H1 (cell line): ENCODE measurements at regions not wholly inside any gene's neighbourhood (a gene's known extent, or its start where the extent isn't known, plus 50 kb on each side); places are given as distances from the start of the nearest gene placed in this dataset.

Experiments
- CTCF ChIA-PET: fragments of 300-600 bp; sonication (Branson Sonifier 250); formaldehyde crosslinking; loops from one replicate; lab custom pipeline; 2021; ENCODE audit not compliant: partially characterized antibody; lab: Charles Lee
- POLR2A ChIA-PET: fragments of 300-600 bp; sonication (Branson Sonifier 250); formaldehyde crosslinking; loops from one replicate; lab custom pipeline; 2021; ENCODE audit warnings: inconsistent platforms; ENCODE audit not compliant: partially characterized antibody; lab: Charles Lee
- DNase-seq, 2 experiments: peaks; one replicate each; pipeline versions ENCODE4 v3.0.0 to v3.0.0-alpha.2; 2010 to 2022; ENCODE audit warnings: low spot score in 2 of 2, low read depth in 1 of 2, mixed read lengths in 1 of 2
- FAIRE-seq: peaks from 2 replicates; lab custom pipeline; 2011; peaks lifted over from hg19 to GRCh38; lab: Jason Lieb, UNC
- H2AFZ ChIP-seq: 2 replicates; pipeline ENCODE4 v1.8.1; 2012; ENCODE audit warnings: low read length, inconsistent platforms
- H2AK5ac ChIP-seq: 2 replicates; pipeline ENCODE4 v1.6.1; 2013; ENCODE audit warnings: low read depth, low read length
- H2BK120ac ChIP-seq: replicated peaks from 2 replicates; pipeline ENCODE3; 2013; ENCODE audit warnings: low read depth, low read length, inconsistent platforms
- H2BK12ac ChIP-seq: 2 replicates; pipeline ENCODE4 v1.6.1; 2013; ENCODE audit warnings: low read depth, low read length
- H2BK15ac ChIP-seq: 2 replicates; pipeline ENCODE4 v1.6.1; 2013; ENCODE audit warnings: low read length
- H2BK20ac ChIP-seq: 2 replicates; pipeline ENCODE4 v1.6.1; 2013; ENCODE audit warnings: low read length
- H2BK5ac ChIP-seq: 2 replicates; pipeline ENCODE4 v1.6.1; 2013; ENCODE audit warnings: low read depth, low read length
- H3K14ac ChIP-seq: 2 replicates; pipeline ENCODE4 v1.6.1; 2013; ENCODE audit warnings: inconsistent platforms; ENCODE audit not compliant: insufficient read length
- H3K18ac ChIP-seq: 2 replicates; pipeline ENCODE4 v1.6.1; 2013; ENCODE audit warnings: low read length; ENCODE audit errors: extremely low read depth
- H3K23ac ChIP-seq: 2 replicates; pipeline ENCODE4 v1.6.1; 2013; ENCODE audit warnings: inconsistent platforms; ENCODE audit not compliant: insufficient read length
- H3K23me2 ChIP-seq: 2 replicates; pipeline ENCODE4 v1.6.1; 2013; ENCODE audit warnings: low read depth, low read length
- H3K27ac ChIP-seq: 2 replicates; pipeline ENCODE4 v1.6.1; 2011; ENCODE audit warnings: low read depth, low read length, inconsistent platforms
- H3K27me3 ChIP-seq, 4 experiments: replicated peaks in 1 of 4; 1 replicate in 1 of 4; 2 replicates in 3 of 4; pipeline versions ENCODE4 v1.6.1 to v1.8.1; 2011 to 2013; ENCODE audit warnings: low read length in 3 of 4, mild to moderate bottlenecking in 3 of 4, inconsistent platforms in 2 of 4, mixed read lengths in 2 of 4, moderate library complexity in 1 of 4; ENCODE audit not compliant: control insufficient read depth in 3 of 4, insufficient read depth in 3 of 4; ENCODE audit errors: extremely low read depth in 1 of 4
- H3K36me3 ChIP-seq, 4 experiments: 2 replicates each; pipeline versions ENCODE4 v1.6.1 to v1.8.1; 2011 to 2013; ENCODE audit warnings: mild to moderate bottlenecking in 4 of 4, low read length in 3 of 4, moderate library complexity in 2 of 4, control low read depth in 1 of 4, inconsistent platforms in 1 of 4; ENCODE audit not compliant: insufficient read depth in 4 of 4, control insufficient read depth in 2 of 4
- H3K4ac ChIP-seq: replicated peaks from 2 replicates; pipeline ENCODE3; 2013; ENCODE audit warnings: low read length, low read depth, mixed read lengths, inconsistent platforms; ENCODE audit not compliant: insufficient read length
- H3K4me1 ChIP-seq, 4 experiments: replicated peaks in 1 of 4; 1 replicate in 1 of 4; 2 replicates in 3 of 4; pipeline versions ENCODE4 v1.6.1 to v1.8.1; 2011 to 2013; ENCODE audit warnings: low read length in 3 of 4, inconsistent platforms in 2 of 4, mixed read lengths in 1 of 4; ENCODE audit not compliant: insufficient read depth in 4 of 4, control insufficient read depth in 3 of 4
- H3K4me2 ChIP-seq, 2 experiments: 2 replicates each; pipeline versions ENCODE4 v1.6.1 to v1.8.1; 2011 to 2013; ENCODE audit warnings: low read depth in 2 of 2, low read length in 2 of 2, control low read depth in 1 of 2, inconsistent platforms in 1 of 2, mild to moderate bottlenecking in 1 of 2; ENCODE audit not compliant: insufficient read depth in 1 of 2
- H3K4me3 ChIP-seq, 4 experiments: fragments of 200-600, 300-600 bp in 1 of 4; sonication (generic), shearing (Covaris generic), sonication (Bioruptor Twin) in 1 of 4; 2 replicates each; pipeline versions ENCODE4 v1.5.1 to v1.8.1; 2011 to 2016; ENCODE audit warnings: low read length in 4 of 4, low read depth in 3 of 4, control low read depth in 2 of 4, inconsistent platforms in 2 of 4, mild to moderate bottlenecking in 2 of 4, mixed read lengths in 1 of 4, moderate library complexity in 1 of 4; ENCODE audit not compliant: insufficient read depth in 2 of 4; ENCODE audit errors: extremely low read depth in 1 of 4
- H3K56ac ChIP-seq: replicated peaks from 2 replicates; pipeline ENCODE3; 2013; ENCODE audit warnings: low read depth, mild to moderate bottlenecking, mixed read lengths, low read length, inconsistent platforms; ENCODE audit not compliant: insufficient read length
- H3K79me1 ChIP-seq: 2 replicates; pipeline ENCODE4 v1.6.1; 2013; ENCODE audit warnings: low read depth, low read length, control low read depth
- H3K79me2 ChIP-seq, 2 experiments: 2 replicates each; pipeline versions ENCODE4 v1.6.1 to v1.8.1; 2012 to 2013; ENCODE audit warnings: low read length in 2 of 2, mild to moderate bottlenecking in 2 of 2, inconsistent platforms in 1 of 2; ENCODE audit not compliant: insufficient read depth in 2 of 2, control insufficient read depth in 1 of 2
- H3K9ac ChIP-seq, 4 experiments: replicated peaks in 1 of 4; 1 replicate in 1 of 4; 2 replicates in 3 of 4; pipeline versions ENCODE4 v1.6.1 to v1.8.1; 2011 to 2013; ENCODE audit warnings: low read depth in 3 of 4, low read length in 3 of 4, control low read depth in 2 of 4, mild to moderate bottlenecking in 2 of 4, moderate library complexity in 2 of 4, inconsistent platforms in 1 of 4; ENCODE audit errors: extremely low read depth in 1 of 4
- H3K9me3 ChIP-seq, 2 experiments: 2 replicates each; pipeline versions ENCODE4 v1.6.1 to v1.8.1; 2012 to 2013; ENCODE audit warnings: mild to moderate bottlenecking in 2 of 2, moderate library complexity in 2 of 2, control low read depth in 1 of 2, inconsistent platforms in 1 of 2, low read depth in 1 of 2, low read length in 1 of 2, mixed read lengths in 1 of 2; ENCODE audit not compliant: insufficient read depth in 2 of 2
- H4K20me1 ChIP-seq, 2 experiments: replicated peaks in 1 of 2; 2 replicates each; pipeline versions ENCODE3 to v1.8.1; 2011 to 2013; ENCODE audit warnings: inconsistent platforms in 2 of 2, low read length in 2 of 2, mild to moderate bottlenecking in 1 of 2; ENCODE audit not compliant: insufficient read depth in 2 of 2, control insufficient read depth in 1 of 2
- H4K5ac ChIP-seq: 2 replicates; pipeline ENCODE4 v1.6.1; 2013; ENCODE audit warnings: low read length, low read depth, mixed read lengths, inconsistent platforms; ENCODE audit not compliant: insufficient read length
- H4K8ac ChIP-seq: 2 replicates; pipeline ENCODE4 v1.8.0; 2013; ENCODE audit warnings: mild to moderate bottlenecking, moderate library complexity, low read length, inconsistent platforms; ENCODE audit not compliant: insufficient read depth; ENCODE audit errors: extremely low read depth
- H4K91ac ChIP-seq: replicated peaks from 2 replicates; pipeline ENCODE3; 2013; ENCODE audit warnings: low read length, mixed read lengths, inconsistent platforms; ENCODE audit not compliant: insufficient read length
- CHD1 ChIP-seq: IDR thresholded peaks from 2 replicates; pipeline ENCODE4 v1.6.1; 2012; ENCODE audit warnings: low read depth, low read length, improper control_type of control experiment
- CTBP2 ChIP-seq: IDR thresholded peaks from 2 replicates; pipeline ENCODE4 v1.7.0; 2011; ENCODE audit warnings: borderline replicate concordance, mild to moderate bottlenecking, moderate library complexity, mixed read lengths, low read length; ENCODE audit not compliant: insufficient read depth, insufficient read length
- EGR1 ChIP-seq: IDR thresholded peaks from 2 replicates; pipeline ENCODE4 v1.6.1; 2011; ENCODE audit warnings: low read depth, low read length, borderline replicate concordance
- EZH2 ChIP-seq: fragments of 200-600 bp; sonication (generic); IDR thresholded peaks from 2 replicates; pipeline ENCODE4 v1.7.1; 2012; ENCODE audit warnings: low read depth, mild to moderate bottlenecking, moderate library complexity, low read length, inconsistent platforms; ENCODE audit not compliant: severe bottlenecking
- RNF2 ChIP-seq: fragments of 200-900, 300-1000 bp; sonication (generic); IDR thresholded peaks from 2 replicates; pipeline ENCODE4 v1.7.1; 2016; ENCODE audit warnings: borderline replicate concordance, low read depth, mild to moderate bottlenecking, antibody characterized with exemption, low read length; ENCODE audit not compliant: poor library complexity, severe bottlenecking; ENCODE audit errors: missing control alignments
- RXRA ChIP-seq: IDR thresholded peaks from 2 replicates; pipeline ENCODE4 v1.6.1; 2011; ENCODE audit warnings: low read depth, mild to moderate bottlenecking, low read length, moderate library complexity; ENCODE audit not compliant: insufficient read depth
- YY1 ChIP-seq: IDR thresholded peaks from 2 replicates; pipeline ENCODE4 v1.6.1; 2011; ENCODE audit warnings: low read depth, mild to moderate bottlenecking, low read length
- WGBS, 2 experiments: shearing (Covaris generic) in 1 of 2; methylation state at CpG; one replicate each; pipeline versions ENCODE4 v1.1.6 to v1.1.7; 2013 to 2015; ENCODE audit warnings: low lambda C conversion rate in 2 of 2, mixed read lengths in 2 of 2, inconsistent platforms in 1 of 2, low coverage in 1 of 2, missing lambda C conversion rate in 1 of 2; ENCODE audit not compliant: insufficient replicate concordance in 2 of 2, insufficient coverage in 1 of 2, insufficient read length in 1 of 2; ENCODE audit errors: extremely low coverage in 1 of 2, missing lambda C conversion rate in 1 of 2; 5-methylcytosine and 5-hydroxymethylcytosine counted together

- H2BK15ac ChIP-seq, result no peak overlapping the region
- no peaks in the 10 kb centered on the region for H3K4me1 ChIP-seq
- no peak overlapping the region for H3K9ac ChIP-seq
- no peak for DNase-seq
- no peaks in the 10 kb centered on the region for H3K27me3 ChIP-seq
- H2BK20ac ChIP-seq, result no peak overlapping the region
- H3K23me2 ChIP-seq, result no peaks in the 10 kb centered on the region
- H3K4ac ChIP-seq, result no peak overlapping the region
- no peak overlapping the region for H4K5ac ChIP-seq
- H3K9me3 ChIP-seq, result no peaks in the 10 kb centered on the region
- H3K4me3 ChIP-seq, result no peak overlapping the region
- H3K4me2 ChIP-seq, result no peak overlapping the region
- FAIRE-seq, result no peak
- H3K79me1 ChIP-seq, result no peaks in the 10 kb centered on the region
- H3K27ac ChIP-seq, result no peak overlapping the region
- H3K14ac ChIP-seq, result no peak overlapping the region
- H2BK5ac ChIP-seq, result no peak overlapping the region
- H3K18ac ChIP-seq, result no peak overlapping the region
- H4K20me1 ChIP-seq, result no peaks in the 10 kb centered on the region
- ChIA-PET CTCF (no interaction called here), POLR2A (interaction anchor here (0.6 kb wide), 1 partner anchor 77 kb away, joined by 3 read pairs; no protein-coding TSS in a partner anchor)
- no peak overlapping the region for H4K8ac ChIP-seq
- H2BK12ac ChIP-seq, result no peak overlapping the region
- no peak overlapping the region for H2AFZ ChIP-seq
- no peak overlapping the region for H3K23ac ChIP-seq
- H3K79me2 ChIP-seq, result no peaks in the 10 kb centered on the region
- H4K91ac ChIP-seq, result no peak overlapping the region
- TF ChIP-seq RNF2, result no peak
- no peak for TF ChIP-seq EZH2
- no peak for TF ChIP-seq YY1
- no peak for TF ChIP-seq RXRA
- TF ChIP-seq CHD1, result no peak
- no peak for TF ChIP-seq EGR1
- no peak for TF ChIP-seq CTBP2
- no peak overlapping the region for H3K56ac ChIP-seq
- no peaks in the 10 kb centered on the region for H3K36me3 ChIP-seq
- H2AK5ac ChIP-seq, result no peak overlapping the region
- 92% methylated on average over 4 of the region's 4 CpGs; no CpG with 5 or more reads in 1 of the 2 experiments for WGBS, 2 experiments
- no peak overlapping the region for H2BK120ac ChIP-seq
Measured at GRCh38 chr2:4507661-4508060, 804.3 kb downstream of the DCDC2C start.
